SK-N-SH treated with all-trans-retinoic acid at 6 μM for 48 hours (cell line): ENCODE measurements at regions not wholly inside any gene's neighbourhood (a gene's known extent, or its start where the extent isn't known, plus 50 kb on each side); places are given as distances from the start of the nearest gene placed in this dataset.

Experiments used
- ESRRG ChIP-seq: fragments of 250-450 bp; sonication (Bioruptor Pico); IDR thresholded peaks from 2 replicates; pipeline ENCODE4 v1.6.1; 2021; ENCODE audit warnings: mild to moderate bottlenecking
- ISL1 ChIP-seq: fragments of 250-450 bp; sonication (Bioruptor Pico); IDR thresholded peaks from 2 replicates; pipeline ENCODE4 v2.1.2; 2022; ENCODE audit warnings: mild to moderate bottlenecking, moderate library complexity
- PATZ1 ChIP-seq: fragments of 250-450 bp; sonication (Bioruptor Pico); IDR thresholded peaks from 2 replicates; pipeline ENCODE4 v1.8.0; 2020; ENCODE audit warnings: mild to moderate bottlenecking, moderate library complexity, borderline replicate concordance
- SNAI2 ChIP-seq: fragments of 250-450 bp; sonication (Bioruptor Pico); IDR thresholded peaks from 2 replicates; pipeline ENCODE4 v1.5.0; 2020; ENCODE audit warnings: mild to moderate bottlenecking, moderate library complexity
- ZNF70 ChIP-seq: fragments of 450-650 bp; formaldehyde crosslinking; IDR thresholded peaks from 2 replicates; pipeline ENCODE4 v1.5.0; 2020; ENCODE audit warnings: mild to moderate bottlenecking, moderate library complexity

- TF ChIP-seq SNAI2 = no peak
- TF ChIP-seq PATZ1 (CRISPR knock-in tag) = no peak
- TF ChIP-seq ESRRG (CRISPR knock-in tag) = no peak
- TF ChIP-seq ZNF70 (CRISPR knock-in tag) = no peak
- no peak for TF ChIP-seq ISL1 (CRISPR knock-in tag)
Measured at GRCh38 chr2:156145976-156146375, 186.5 kb downstream of the NR4A2 start.
